ENCODE measurements at regions not wholly inside any gene's neighbourhood (a gene's known extent, or its start where the extent isn't known, plus 50 kb on each side); places are given as distances from the start of the nearest gene placed in this dataset.

GRCh38 chr4:24260133-24260715, 324.1 kb downstream of the DHX15 start:
- no peaks in the 10 kb centered on the region for H3K27me3 ChIP-seq
- H3K36me3 ChIP-seq, result no peaks in the 10 kb centered on the region
- H3K4me1 ChIP-seq, result peaks cover 0 to 7% of the 10 kb centered on the region in 2 donors
- intact Hi-C loops (cut with DNase I), result no loop called here
- H3K27ac ChIP-seq, result no peak overlapping the region
- H3K9me3 ChIP-seq, result no peaks in the 10 kb centered on the region
- TF ChIP-seq CTCF (IDR thresholded peaks at IDR 0.05), result no peak
- no peak overlapping the region for H3K4me3 ChIP-seq
- ATAC-seq, result no peak
- DNase-seq, result no peak

GRCh38 chr4:24256547-24256946, 327.8 kb downstream of the DHX15 start:
- H3K36me3 ChIP-seq, result no peaks in the 10 kb centered on the region
- H3K27me3 ChIP-seq, result no peaks in the 10 kb centered on the region
- no peak for DNase-seq
- ATAC-seq, result no peak
- intact Hi-C loops (cut with DNase I), result no loop called here
- H3K4me3 ChIP-seq, result no peak overlapping the region
- TF ChIP-seq CTCF (IDR thresholded peaks at IDR 0.05), result no peak
- H3K9me3 ChIP-seq, result no peaks in the 10 kb centered on the region
- no peak overlapping the region for H3K27ac ChIP-seq
- peaks cover 0 to 2% of the 10 kb centered on the region in 2 donors for H3K4me1 ChIP-seq

GRCh38 chr4:24256066-24256465, 328.3 kb downstream of the DHX15 start:
- H3K4me1 ChIP-seq, result no peaks in the 10 kb centered on the region
- no peaks in the 10 kb centered on the region for H3K9me3 ChIP-seq
- no peak for ATAC-seq
- H3K27me3 ChIP-seq, result no peaks in the 10 kb centered on the region
- no peak overlapping the region for H3K4me3 ChIP-seq
- no peak for DNase-seq
- TF ChIP-seq CTCF (IDR thresholded peaks at IDR 0.05), result no peak
- H3K27ac ChIP-seq, result no peak overlapping the region
- H3K36me3 ChIP-seq, result no peaks in the 10 kb centered on the region
- intact Hi-C loops (cut with DNase I), result no loop called here

GRCh38 chr4:24252121-24252520, 332.2 kb downstream of the DHX15 start:
- H3K4me1 ChIP-seq, result no peaks in the 10 kb centered on the region
- H3K36me3 ChIP-seq, result no peaks in the 10 kb centered on the region
- H3K27me3 ChIP-seq, result no peaks in the 10 kb centered on the region
- no peak overlapping the region for H3K27ac ChIP-seq
- no peaks in the 10 kb centered on the region for H3K9me3 ChIP-seq
- H3K4me3 ChIP-seq, result no peak overlapping the region
- ATAC-seq (no peak), DNase-seq (no peak)
- intact Hi-C loops (cut with DNase I), result no loop called here
- TF ChIP-seq CTCF (IDR thresholded peaks at IDR 0.05), result no peak

- ATAC-seq (no peak), DNase-seq (no peak)
- Histone ChIP-seq H3K36me3 (no peaks in the 10 kb centered on the region), H3K4me1 (no peaks in the 10 kb centered on the region), H3K9me3 (no peaks in the 10 kb centered on the region), H3K27ac (no peak overlapping the region), H3K27me3 (no peaks in the 10 kb centered on the region), H3K4me3 (no peak overlapping the region)
- TF ChIP-seq CTCF (IDR thresholded peaks at IDR 0.05), result no peak
- intact Hi-C loops (cut with DNase I), result no loop called here
Measured at GRCh38 chr4:24251589-24251988, 332.8 kb downstream of the DHX15 start.
